ENCODE measurements at regions not wholly inside any gene's neighbourhood (a gene's known extent, or its start where the extent isn't known, plus 50 kb on each side); places are given as distances from the start of the nearest gene placed in this dataset.

DNA sequence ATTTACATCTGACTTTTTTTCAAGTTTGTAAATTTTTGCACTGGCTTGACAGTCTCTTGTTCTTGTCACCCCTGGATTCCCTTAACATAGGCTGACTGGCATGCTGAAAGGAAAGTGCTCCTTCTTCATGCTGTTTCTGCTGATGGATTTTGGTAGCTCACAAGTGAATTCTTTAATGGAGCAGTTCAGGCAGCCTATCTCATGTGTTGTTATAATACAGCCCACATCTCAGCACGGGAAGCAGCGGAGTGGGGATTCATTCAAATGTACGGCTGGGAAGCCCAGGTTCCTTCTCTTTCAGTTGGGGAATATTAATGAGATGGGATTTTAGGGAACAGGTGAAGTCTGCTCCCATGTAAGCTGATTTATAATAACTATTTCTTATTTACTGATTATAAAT, 142.8 kb downstream of the CD8B2 start:
- DNase-seq (ENCODE audit: low read depth), result no peak

GRCh38 chr2:106631281-106631680, 144.1 kb downstream of the CD8B2 start:
- DNase-seq (ENCODE audit: low read depth), result no peak

- no peak for DNase-seq (ENCODE audit: low read depth)
Measured at GRCh38 chr2:106638043-106638442, 150.9 kb downstream of the CD8B2 start.

GRCh38 chr2:106638580-106638979, 151.4 kb downstream of the CD8B2 start:
- no peak for DNase-seq (ENCODE audit: low read depth)

DNA sequence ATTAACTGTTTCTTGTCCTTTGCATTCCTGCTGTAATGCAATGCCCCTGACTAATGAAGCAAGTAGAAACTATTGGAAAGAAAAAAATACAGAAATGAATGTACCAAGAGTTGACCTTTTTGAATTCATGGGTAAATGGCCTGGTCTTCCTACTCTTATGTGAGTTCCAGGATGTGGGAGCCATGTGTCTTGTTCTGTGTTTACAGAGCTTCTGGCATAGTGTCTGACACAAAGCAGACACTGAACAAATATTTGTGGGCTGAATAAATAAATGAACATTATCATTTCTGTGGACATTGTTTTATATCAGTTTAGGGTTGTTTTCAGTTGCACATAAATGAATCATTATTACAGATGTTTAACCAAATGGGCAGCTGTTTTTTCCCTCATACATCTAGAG, 155.5 kb downstream of the CD8B2 start:
- no peak for DNase-seq (ENCODE audit: low read depth)

DNA sequence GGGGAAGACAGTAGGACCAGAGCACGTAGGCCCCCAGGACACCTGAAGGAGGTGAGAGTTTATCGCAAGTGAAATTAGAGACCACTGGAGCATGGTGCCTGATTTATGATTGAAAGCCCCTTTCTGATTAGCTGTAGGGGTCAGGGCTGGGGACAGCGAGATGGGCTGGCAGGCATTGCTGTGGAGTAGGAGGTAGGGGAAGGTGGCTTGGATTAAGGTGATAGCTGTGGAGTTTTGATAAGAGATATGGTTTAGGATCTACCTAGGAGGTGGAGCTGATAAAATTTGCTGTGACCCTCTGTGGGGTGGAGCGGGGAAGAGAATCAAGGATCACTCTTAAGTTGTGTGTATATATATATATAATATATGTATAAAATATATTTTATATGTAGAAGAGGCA, 157.5 kb downstream of the CD8B2 start:
- no peak for DNase-seq (ENCODE audit: low read depth)

DNA sequence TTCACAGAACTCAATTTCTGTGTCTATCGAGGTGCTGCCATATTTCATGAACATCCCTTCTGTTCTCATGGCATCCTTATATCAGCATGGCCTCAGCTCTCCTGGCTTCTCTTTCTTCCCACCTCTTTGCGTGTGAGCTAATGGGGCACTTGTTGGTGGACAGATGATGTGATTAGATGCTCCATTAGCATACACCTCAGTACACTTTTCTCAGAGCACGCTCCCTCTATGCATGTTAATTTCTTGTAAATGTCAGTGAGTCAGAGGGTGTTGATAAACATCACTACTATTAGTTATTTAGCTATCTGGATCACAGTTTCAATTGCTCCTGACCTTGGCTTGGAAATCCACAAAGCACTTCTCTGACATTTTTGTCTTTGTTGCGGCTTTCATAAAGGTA, 159.4 kb downstream of the CD8B2 start:
- no peak for DNase-seq (ENCODE audit: low read depth)

- DNase-seq (ENCODE audit: low read depth), result no peak
Measured at GRCh38 chr2:106649306-106649705, 162.1 kb downstream of the CD8B2 start.

- no peak for DNase-seq (ENCODE audit: low read depth)
Measured at GRCh38 chr2:106653465-106653864, 166.3 kb downstream of the CD8B2 start.

DNA sequence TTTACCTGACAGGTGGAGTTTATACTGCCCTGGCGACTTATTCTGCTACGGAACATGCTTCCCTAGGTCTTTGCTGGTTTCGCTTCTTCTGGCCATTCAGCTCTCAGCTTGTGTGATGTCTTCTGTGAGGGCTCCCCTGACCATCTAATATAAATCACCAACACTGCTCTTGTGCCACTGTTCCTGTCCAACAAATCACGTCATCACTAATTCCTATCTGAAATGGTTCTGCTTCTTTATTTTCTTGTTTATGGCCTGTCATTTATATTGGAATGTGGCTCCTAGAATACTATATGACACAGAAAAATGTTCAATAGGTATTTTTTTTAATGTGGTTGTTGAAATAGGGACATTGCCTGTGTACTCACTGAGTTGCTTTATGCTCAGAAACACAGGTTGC, 171.5 kb downstream of the CD8B2 start:
- DNase-seq (ENCODE audit: low read depth), result no peak

GRCh38 chr2:106664669-106665068, 177.5 kb downstream of the CD8B2 start:
- DNase-seq (ENCODE audit: low read depth), result no peak

GRCh38 chr2:106667478-106668070, 180.4 kb downstream of the CD8B2 start:
- DNase-seq (ENCODE audit: low read depth), result no peak

- no peak for DNase-seq (ENCODE audit: low read depth)
Measured at GRCh38 chr2:106685180-106685897, 198.2 kb downstream of the CD8B2 start.

GRCh38 chr2:106686814-106687213, 199.2 kb downstream of the ST6GAL2 start:
- no peak for DNase-seq (ENCODE audit: low read depth)

GRCh38 chr2:106694964-106695470, 190.9 kb downstream of the ST6GAL2 start:
- DNase-seq (ENCODE audit: low read depth), result no peak

- no peak for DNase-seq (ENCODE audit: low read depth)
Measured at GRCh38 chr2:106695919-106696318, 190.0 kb downstream of the ST6GAL2 start.

GRCh38 chr2:106700616-106701015, 185.4 kb downstream of the ST6GAL2 start:
- DNase-seq (ENCODE audit: low read depth), result no peak

GRCh38 chr2:106701203-106702022, 184.6 kb downstream of the ST6GAL2 start:
- DNase-seq (ENCODE audit: low read depth), result no peak

DNA sequence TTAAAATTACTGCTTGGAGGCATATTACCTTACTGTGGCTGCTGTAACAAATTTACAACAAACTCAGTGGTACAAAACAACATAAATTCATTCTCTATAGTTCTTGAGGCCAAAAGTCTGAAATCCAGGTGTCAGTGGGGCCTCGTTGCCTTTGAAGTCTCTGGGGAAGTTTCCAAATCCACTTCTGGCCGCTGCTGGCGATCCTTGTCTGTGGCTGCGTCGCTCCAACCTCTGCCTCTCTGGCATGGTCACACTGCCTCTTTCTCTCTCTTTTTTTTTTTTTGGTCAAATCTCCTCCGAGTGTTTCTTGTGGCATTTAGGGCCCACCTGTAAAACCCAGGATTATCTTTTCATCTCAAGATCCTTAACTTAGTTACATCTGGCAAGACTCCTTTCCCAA, 182.8 kb downstream of the ST6GAL2 start:
- no peak for DNase-seq (ENCODE audit: low read depth)

- no peak for DNase-seq (ENCODE audit: low read depth)
Measured at GRCh38 chr2:106704798-106705197, 181.2 kb downstream of the ST6GAL2 start.

DNA sequence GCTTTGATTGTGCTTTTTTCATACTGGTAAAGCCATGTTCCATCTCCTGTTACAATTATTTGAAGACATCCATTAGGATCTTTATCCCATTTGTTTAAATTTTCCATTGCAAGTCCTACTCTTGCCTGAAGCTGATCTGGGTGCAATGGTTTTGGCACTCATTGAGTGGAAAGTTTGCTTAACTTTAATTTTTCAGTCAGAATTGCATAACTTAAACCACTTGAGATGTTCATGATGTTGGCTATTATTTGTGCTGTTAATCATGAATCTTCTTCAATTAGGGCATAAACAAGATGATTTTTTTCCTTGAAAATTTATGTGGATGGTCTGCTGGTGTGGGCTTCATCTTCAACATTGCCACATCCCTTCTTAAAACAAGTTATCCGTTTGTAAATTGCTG, 180.1 kb downstream of the ST6GAL2 start:
- DNase-seq (ENCODE audit: low read depth), result no peak

DNA sequence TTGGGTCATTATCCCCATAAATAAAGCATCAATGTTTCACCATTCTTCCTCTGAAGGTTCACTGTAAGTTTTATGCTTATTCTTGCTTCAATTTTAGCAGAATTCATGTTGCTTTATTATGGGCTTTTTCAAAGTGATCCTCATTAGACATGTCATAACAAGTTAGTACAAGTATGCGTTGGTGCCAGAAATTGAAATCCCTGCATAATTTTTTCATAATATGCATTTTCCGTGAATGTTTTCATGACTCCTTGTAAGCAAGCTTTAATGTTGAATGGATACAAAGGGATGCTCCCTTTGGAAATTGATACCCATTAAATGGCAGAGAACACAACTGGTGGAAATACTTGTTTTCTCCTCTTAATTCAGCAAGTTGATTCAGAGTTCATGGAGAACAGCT, 179.7 kb downstream of the ST6GAL2 start:
- no peak for DNase-seq (ENCODE audit: low read depth)

- no peak for DNase-seq (ENCODE audit: low read depth)
Measured at GRCh38 chr2:106708209-106708608, 177.8 kb downstream of the ST6GAL2 start.

Data from stimulated activated CD8-positive, alpha-beta memory T cell treated with anti-CD3 and anti-CD28 coated beads, Interleukin-12 subunit alpha, Interleukin-12 subunit beta, amount 100 ng/mL, for 1 hour (primary cell).